HG03460 (cell line): ENCODE measurements at regions not wholly inside any gene's neighbourhood (a gene's known extent, or its start where the extent isn't known, plus 50 kb on each side); places are given as distances from the start of the nearest gene placed in this dataset.

ENCODE experiments used
- ATAC-seq: cut with Tn5 transposase; IDR thresholded peaks from one replicate; pipeline ENCODE4 v1.9.1; 2021; ENCODE audit not compliant: unreplicated experiment

DNA sequence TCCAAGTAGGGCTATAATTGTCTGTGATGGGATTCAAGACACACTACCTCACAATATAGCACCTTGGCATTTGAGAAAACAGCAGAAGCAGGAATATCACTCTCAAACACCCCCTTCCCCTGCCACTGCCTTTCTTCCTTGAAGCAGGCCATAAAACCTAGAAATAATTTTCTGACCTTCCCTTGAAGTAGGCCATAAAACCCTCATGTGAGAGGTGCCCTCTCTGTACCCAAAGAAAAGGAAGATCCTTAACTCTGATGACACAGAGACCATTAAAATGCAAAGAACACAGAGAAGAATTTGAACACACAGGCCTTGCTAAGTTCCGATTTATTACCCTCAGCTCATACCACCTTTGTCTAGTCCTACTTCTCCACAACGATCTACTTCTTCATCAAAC, 631.7 kb upstream of the CADM1 start:
- ATAC-seq: no peak

DNA sequence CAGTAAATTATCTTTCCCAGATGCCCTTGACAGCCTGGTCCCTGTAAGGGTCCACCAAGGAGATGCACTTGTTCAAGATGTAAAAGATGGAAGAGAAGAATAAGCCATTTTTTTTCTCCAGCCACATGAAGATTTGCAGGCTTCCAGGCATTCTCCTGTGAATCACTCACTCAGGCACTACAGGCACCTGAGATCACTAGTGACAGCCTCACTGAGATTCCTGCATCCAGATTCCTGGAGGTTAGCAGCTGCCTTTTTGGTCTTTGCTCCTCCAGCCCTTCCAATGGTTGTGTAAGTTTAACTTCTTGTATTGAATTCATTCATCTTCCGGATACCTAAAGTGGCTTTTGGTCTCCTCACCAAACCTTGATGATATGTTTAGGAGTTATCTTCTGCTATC, 630.2 kb upstream of the CADM1 start:
- no peak for ATAC-seq

- ATAC-seq: no peak
Observed at GRCh38 chr11:116132273-116132978, 628.2 kb upstream of the CADM1 start.

DNA sequence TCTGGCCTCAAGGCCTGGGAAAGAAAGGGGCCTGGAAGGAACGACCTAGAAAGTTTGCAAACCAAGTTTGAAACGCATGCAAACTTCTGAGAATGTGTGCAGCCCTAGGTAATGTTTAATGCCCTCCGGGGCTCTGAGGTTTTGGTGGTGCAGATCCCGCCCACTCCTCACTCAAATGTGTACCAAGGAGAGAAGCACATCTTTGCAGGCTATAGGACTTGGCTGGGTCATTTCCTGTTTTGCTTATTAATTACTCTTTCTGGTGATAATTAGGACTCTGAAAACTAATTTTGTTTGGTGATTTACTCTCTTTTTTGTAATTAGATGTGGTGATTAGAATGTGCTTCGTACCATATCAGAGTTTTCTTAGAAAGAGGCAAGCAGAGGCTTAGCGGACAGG, 625.9 kb upstream of the CADM1 start:
- ATAC-seq: peak; percentile 68

DNA sequence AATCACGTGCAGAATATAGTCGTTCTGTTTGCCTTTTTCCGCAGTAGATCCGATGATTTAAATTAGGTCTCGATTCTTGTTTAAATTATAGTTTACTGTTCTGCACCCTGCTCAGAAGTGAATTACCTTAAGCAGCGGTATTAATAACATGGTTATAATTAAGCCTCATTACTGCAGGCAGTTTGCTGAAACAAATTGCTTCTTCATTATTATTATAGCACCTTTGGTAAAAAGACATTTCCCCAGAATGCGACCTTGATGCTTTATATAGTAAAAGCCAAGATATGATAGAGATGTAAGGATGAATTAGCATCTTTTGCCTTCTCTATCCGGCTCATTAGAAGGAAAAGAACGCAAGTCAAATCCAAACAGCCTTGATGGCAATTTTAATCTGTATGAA, 625.2 kb upstream of the CADM1 start:
- ATAC-seq: no peak

DNA sequence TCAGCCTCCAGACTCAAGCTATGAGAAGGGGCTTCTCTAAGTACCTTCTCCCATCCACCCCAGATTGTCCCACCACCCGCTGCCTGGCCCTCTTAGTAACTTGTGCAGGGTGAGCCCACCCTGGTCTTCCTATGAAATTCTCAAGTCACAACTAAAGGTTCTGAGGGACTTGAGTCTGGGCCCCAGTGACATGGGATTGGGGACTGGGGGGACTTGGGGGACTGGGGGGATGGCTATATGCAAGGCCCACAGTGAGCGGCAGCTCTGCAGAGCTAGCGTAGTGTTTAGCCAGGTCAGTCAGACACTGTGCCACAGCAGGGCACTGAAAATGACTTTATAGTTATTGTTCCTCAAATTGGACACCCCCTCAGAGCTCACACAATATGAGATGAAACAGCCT, 622.3 kb upstream of the CADM1 start:
- no peak for ATAC-seq

- no peak for ATAC-seq
Observed at GRCh38 chr11:116124922-116125714, 620.9 kb upstream of the CADM1 start.

GRCh38 chr11:116123739-116124138, 619.5 kb upstream of the CADM1 start:
- no peak for ATAC-seq

DNA sequence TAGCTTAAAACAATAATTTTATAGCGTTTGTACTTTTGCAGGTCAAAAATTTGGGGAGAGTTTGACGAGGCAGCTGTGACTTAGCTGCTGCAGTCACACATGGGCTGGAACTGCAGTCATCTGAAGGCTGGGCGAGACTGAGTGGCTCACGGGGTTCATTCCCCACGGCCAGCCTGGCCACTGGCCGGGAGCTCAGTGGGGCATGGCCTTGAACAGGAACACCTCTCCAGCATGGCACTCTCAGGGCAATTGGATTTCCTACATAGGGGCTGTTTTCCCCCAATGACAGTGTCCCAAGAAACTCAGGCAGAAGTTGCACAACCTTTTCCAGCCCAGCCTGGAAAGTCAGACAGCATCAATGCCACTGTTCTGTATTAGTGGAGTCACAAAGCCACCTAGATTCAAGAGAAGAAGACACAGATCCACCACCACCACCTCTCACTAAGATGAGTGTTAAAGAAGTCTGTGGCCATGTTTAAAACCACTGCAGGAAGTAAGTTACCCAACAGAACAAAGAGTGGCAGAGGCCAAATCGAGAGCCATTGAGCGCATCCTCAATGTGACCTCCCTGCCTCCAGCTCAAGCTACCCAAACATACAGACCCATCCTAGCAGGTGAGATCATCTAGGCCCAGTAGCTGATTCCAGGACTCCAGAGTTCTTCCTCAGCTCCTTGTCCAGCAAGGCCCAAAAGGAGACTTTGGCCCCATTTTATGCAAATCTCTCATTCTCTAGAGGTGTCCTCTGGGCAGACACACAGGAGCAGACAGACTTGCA, 618.7 kb upstream of the CADM1 start:
- ATAC-seq: no peak

DNA sequence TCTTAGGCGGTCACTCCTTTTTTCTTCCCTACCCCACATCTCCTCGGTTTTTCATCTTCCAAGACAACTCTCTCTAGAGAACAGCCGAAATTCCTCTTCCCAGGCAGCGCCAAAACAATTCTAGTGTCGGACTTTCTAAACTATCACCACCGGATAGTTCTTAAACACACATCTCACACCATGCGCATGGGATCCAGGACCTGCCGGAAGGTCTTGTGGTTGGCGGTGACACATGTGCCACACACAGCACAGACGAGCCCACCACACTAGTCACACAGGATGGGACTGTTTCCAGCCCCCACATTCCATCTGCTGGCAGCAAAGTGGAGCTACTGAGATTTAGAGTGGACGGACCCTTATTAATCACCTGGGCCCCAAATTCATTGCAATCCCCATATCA, 614.9 kb upstream of the CADM1 start:
- no peak for ATAC-seq

- ATAC-seq: no peak
Observed at GRCh38 chr11:116118138-116118470, 613.9 kb upstream of the CADM1 start.

DNA sequence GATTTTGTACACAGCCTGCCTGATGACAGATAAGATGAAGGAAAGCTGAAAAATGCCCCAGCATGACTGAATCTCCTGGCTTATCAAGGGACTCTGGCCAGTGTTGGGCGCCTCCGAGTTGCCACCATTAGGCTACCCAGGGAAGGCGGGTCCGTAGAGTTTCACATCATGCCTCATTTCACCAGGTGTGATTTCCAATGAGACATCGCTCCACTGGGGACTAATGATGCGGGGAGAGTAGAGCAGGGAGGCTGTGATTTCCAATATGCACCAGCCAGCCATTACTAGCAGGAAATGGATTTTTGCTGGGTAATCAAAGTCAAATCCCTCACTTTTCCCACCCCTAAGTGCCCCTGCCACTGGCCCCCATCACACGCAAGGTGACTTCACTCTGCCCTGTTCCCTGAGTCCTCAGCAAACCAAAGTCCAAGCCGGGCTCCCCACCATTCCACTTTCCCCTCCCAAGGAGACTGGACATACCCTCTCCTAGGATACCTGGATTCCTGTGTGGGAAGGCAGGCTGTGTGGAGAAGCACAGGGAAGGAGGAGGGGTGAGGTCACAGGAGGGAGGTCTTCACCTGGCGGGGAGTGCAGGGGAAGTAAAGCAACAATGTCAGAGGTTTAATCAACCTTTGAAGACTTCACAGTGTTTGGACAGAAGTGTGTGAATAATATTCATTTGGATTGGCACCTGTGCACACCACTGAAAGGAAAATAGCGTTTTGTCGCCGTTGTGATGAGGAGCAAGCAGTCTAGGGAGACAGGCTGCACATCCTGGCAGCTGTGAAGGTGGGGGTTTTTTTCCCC, 613.3 kb upstream of the CADM1 start:
- no peak for ATAC-seq

GRCh38 chr11:116115801-116116200, 611.6 kb upstream of the CADM1 start:
- ATAC-seq: no peak

- ATAC-seq: no peak
Observed at GRCh38 chr11:116114198-116114651, 610.0 kb upstream of the CADM1 start.

- no peak for ATAC-seq
Observed at GRCh38 chr11:116112087-116112935, 608.1 kb upstream of the CADM1 start.

DNA sequence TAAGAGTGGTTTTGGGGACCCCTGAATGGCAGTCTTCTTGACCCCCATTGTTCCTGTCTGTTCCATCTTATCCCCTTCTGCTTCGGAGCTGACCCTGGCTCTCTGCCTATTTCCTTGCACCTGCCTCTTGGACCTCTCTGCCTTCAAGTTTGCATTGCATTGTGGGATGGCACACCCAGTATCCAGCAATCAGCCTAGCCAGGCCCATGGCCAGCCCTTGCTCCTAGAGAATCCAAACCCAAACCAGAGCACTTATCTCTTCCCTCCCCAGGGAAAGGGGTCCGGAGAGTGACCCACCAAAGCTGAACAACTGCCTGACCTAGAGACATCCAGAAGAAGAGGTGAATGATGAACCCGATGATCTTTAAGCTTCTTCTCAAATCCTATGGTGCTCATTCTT, 607.3 kb upstream of the CADM1 start:
- ATAC-seq: no peak

- no peak for ATAC-seq
Observed at GRCh38 chr11:116110802-116111201, 606.6 kb upstream of the CADM1 start.

- no peak for ATAC-seq
Observed at GRCh38 chr11:116110356-116110755, 606.1 kb upstream of the CADM1 start.

GRCh38 chr11:116109228-116109627, 605.0 kb upstream of the CADM1 start:
- ATAC-seq: no peak

DNA sequence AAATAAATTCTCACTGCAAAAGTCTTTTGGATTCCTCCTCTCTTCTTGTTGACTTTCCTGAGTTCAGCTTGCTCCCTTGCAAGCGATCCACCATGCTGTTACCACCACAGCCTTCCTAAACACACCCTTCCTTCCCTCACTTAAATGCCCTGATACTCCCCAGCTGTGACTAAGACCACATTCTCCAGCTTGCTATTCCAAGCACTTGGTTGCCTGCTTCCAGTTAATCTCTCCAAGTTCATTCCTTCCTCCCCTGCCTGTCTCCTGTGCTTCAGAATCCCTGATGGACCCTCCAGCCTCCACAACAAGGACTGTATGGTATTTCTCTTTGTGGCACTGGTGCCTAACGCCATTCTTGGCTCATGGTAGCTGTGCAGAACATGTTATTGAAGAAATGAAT, 603.9 kb upstream of the CADM1 start:
- ATAC-seq: no peak
